AG09309 (cell line): ENCODE measurements at regions not wholly inside any gene's neighbourhood (a gene's known extent, or its start where the extent isn't known, plus 50 kb on each side); places are given as distances from the start of the nearest gene placed in this dataset.

Experiments used
- DNase-seq: peaks from one replicate; pipeline ENCODE4 v3.0.0-alpha.2; 2010; ENCODE audit warnings: low read depth
- H3K4me3 ChIP-seq: 2 replicates; pipeline ENCODE4 v1.5.1; 2011; ENCODE audit warnings: mild to moderate bottlenecking, low read depth, low read length, moderate library complexity; ENCODE audit not compliant: control insufficient read depth
- TF ChIP-seq, protein P1 (sequence below): IDR thresholded peaks from 2 replicates; pipeline ENCODE4 v1.5.1; 2011; ENCODE audit warnings: mild to moderate bottlenecking, low read depth, low read length, inconsistent platforms; ENCODE audit not compliant: insufficient read depth, control insufficient read depth; ENCODE audit errors: missing control alignments

DNA sequence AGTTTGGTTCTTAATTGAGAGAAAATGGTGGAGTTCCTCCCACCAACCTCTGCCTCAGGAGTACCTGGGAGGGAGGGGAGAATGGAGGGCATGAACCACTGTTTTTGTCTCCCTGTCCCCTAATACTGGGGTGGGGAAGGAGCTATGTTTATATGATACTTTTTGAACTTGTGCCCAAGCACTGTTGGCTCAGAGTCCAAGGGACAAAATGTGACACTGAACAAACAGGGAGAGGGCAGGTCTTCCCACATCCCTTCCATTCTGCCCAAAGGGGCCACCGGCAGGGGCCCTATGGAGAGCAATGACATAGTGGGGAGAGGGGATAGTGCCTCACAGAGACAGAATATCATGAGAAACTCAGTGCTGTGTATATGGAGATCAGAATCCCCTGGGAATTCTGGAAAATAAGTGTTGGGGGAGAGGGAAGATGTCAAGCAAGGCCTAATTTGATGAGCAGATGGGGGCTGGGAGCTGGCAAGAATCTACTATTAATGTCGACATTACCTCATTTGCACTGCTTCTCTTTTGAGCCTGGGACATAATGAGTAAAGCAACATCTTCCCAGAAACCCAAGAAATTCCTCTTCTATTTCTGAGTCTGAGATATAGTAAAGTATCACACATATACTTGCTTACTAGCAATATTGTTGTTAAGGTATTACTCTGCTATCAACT lies 180.6 kb downstream of the CYP26A1 start:
- TF ChIP-seq, protein P1, sequence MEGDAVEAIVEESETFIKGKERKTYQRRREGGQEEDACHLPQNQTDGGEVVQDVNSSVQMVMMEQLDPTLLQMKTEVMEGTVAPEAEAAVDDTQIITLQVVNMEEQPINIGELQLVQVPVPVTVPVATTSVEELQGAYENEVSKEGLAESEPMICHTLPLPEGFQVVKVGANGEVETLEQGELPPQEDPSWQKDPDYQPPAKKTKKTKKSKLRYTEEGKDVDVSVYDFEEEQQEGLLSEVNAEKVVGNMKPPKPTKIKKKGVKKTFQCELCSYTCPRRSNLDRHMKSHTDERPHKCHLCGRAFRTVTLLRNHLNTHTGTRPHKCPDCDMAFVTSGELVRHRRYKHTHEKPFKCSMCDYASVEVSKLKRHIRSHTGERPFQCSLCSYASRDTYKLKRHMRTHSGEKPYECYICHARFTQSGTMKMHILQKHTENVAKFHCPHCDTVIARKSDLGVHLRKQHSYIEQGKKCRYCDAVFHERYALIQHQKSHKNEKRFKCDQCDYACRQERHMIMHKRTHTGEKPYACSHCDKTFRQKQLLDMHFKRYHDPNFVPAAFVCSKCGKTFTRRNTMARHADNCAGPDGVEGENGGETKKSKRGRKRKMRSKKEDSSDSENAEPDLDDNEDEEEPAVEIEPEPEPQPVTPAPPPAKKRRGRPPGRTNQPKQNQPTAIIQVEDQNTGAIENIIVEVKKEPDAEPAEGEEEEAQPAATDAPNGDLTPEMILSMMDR: no peak
- no peak overlapping the region for H3K4me3 ChIP-seq
- no peak for DNase-seq

DNA sequence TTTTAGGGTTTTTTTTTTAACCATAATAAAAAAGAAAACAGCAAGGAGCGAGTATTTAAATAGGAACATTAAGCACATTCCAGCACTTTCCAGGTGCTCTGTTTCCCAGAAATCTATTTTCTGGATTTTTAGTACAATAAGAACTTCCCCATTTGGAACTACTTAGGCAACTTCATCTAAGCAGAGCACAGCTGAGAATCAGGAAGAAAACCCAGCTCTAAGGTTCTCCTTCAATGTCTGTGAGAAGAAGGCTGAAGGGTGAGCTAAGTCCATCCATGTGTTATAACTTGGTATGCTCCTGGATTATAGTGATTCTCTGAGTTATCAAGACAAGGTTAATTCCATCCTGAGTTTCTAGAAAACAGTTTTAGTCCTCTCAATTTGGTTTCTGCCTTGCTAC lies 181.9 kb downstream of the CYP26A1 start:
- H3K4me3 ChIP-seq: no peak overlapping the region
- DNase-seq: no peak
- TF ChIP-seq, protein P1: no peak
